A204.1 (cell line): ENCODE measurements at regions not wholly inside any gene's neighbourhood (a gene's known extent, or its start where the extent isn't known, plus 50 kb on each side); places are given as distances from the start of the nearest gene placed in this dataset.
"Not testable (repeated sequence)": the region's sequence is repeated elsewhere in the genome, so short reads cannot be mapped to it uniquely, and the experiment has no call there.

Source experiments
- FAIRE-seq: peaks from 2 replicates; lab custom pipeline; 2012; peaks lifted over from hg19 to GRCh38; lab: Jason Lieb, UNC

- no peak for FAIRE-seq
Observed at GRCh38 chr1:244106837-244107493, 55.9 kb downstream of the ZBTB18 start.

GRCh38 chr1:244111027-244111426 lies 59.9 kb downstream of the ZBTB18 start:
- FAIRE-seq: no peak

GRCh38 chr1:244112041-244112440 lies 61.0 kb downstream of the ZBTB18 start:
- no peak for FAIRE-seq

GRCh38 chr1:244112636-244113035 lies 61.6 kb downstream of the ZBTB18 start:
- FAIRE-seq: peak; percentile 98

GRCh38 chr1:244113532-244114320 lies 62.6 kb downstream of the ZBTB18 start:
- no peak for FAIRE-seq

- peak; percentile 97 for FAIRE-seq
Observed at GRCh38 chr1:244114892-244115291, 63.8 kb downstream of the ZBTB18 start.

- FAIRE-seq: peak; percentile 89
Observed at GRCh38 chr1:244116946-244117345, 65.9 kb downstream of the ZBTB18 start.

- FAIRE-seq: peak; percentile 95
Observed at GRCh38 chr1:244118109-244118761, 67.2 kb downstream of the ZBTB18 start.

GRCh38 chr1:244128591-244129383 lies 77.7 kb downstream of the ZBTB18 start:
- FAIRE-seq: no peak

GRCh38 chr1:244137276-244137675 lies 86.2 kb downstream of the ZBTB18 start:
- FAIRE-seq: no peak

- FAIRE-seq: no peak
Observed at GRCh38 chr1:244137725-244138124, 86.6 kb downstream of the ZBTB18 start.

- no peak for FAIRE-seq
Observed at GRCh38 chr1:244138399-244138798, 87.3 kb downstream of the ZBTB18 start.

GRCh38 chr1:244139655-244140054 lies 88.6 kb downstream of the ZBTB18 start:
- no peak for FAIRE-seq

- no peak for FAIRE-seq
Observed at GRCh38 chr1:244140420-244140819, 89.3 kb downstream of the ZBTB18 start.

GRCh38 chr1:244144053-244144452 lies 93.0 kb downstream of the ZBTB18 start:
- FAIRE-seq: no peak

GRCh38 chr1:244150071-244150470 lies 99.0 kb downstream of the ZBTB18 start:
- no peak for FAIRE-seq

GRCh38 chr1:244150665-244151064 lies 99.6 kb downstream of the ZBTB18 start:
- no peak for FAIRE-seq

GRCh38 chr1:244151537-244151936 lies 100.5 kb downstream of the ZBTB18 start:
- FAIRE-seq: no peak

- no peak for FAIRE-seq
Observed at GRCh38 chr1:244154508-244154871, 103.4 kb downstream of the ZBTB18 start.

GRCh38 chr1:244154872-244155531 lies 103.9 kb downstream of the ZBTB18 start:
- no peak for FAIRE-seq

GRCh38 chr1:244155661-244156060 lies 104.6 kb downstream of the ZBTB18 start:
- FAIRE-seq: no peak

GRCh38 chr1:244156617-244157016 lies 105.5 kb downstream of the ZBTB18 start:
- not testable (repeated sequence) for FAIRE-seq
